ENCODE measurements at regions not wholly inside any gene's neighbourhood (a gene's known extent, or its start where the extent isn't known, plus 50 kb on each side); places are given as distances from the start of the nearest gene placed in this dataset.
"Not testable (repeated sequence)": the region's sequence is repeated elsewhere in the genome, so short reads cannot be mapped to it uniquely, and the experiment has no call there.

DNA sequence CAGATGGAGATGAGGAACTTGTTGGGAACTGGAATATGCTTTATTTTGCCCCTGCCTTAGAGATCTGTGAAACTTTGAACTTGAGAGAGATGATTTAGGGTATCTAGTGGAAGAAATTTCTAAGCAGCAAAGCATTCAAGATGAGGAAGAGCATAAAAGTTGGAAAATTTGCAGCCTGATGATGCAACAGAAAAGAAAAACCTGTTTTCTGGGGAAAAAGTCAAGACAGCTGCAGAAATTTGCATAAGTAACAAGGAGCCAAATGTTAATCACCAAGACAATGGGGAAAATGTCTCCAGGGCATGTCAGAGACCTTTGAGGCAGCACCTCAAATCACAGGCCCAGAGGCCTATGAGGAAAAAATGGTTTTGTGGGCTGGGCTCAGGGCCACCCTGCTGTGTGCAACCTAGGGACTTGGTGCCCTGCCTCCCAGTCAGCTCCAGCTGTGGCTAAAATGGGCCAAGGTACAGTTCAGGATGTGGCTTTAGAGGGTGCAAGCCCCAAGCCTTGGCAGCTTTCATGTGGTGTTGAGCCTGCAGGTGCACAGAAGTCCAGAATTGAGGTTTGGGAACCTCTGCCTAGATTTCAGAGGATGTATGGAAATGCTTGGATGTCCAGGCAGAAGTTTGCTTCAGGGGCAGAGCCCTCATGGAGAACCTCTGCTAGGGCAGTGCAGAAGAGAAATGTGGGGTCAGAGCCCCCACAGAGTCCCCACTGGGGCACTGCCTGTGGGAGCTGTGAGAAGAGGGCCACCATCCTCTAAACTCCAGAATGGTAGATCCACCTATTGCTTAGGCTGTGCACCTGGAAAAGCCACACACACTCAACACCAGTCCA, 136.3 kb upstream of the RAB4A start:
- not testable (repeated sequence) for H3K9me2 ChIP-seq (ENCODE audit: insufficient read depth, low read length); H3K79me2 ChIP-seq (replicated peaks; ENCODE audit: insufficient read depth, low read length); H3K27ac ChIP-seq (ENCODE audit: low read length); H3K4me2 ChIP-seq (ENCODE audit: low read length); H4K20me1 ChIP-seq (ENCODE audit: insufficient read depth); H3K36me3 ChIP-seq (ENCODE audit: insufficient read depth, low read length); H3K27me3 ChIP-seq (ENCODE audit: insufficient read depth, low read depth, low read length); H2AFZ ChIP-seq (ENCODE audit: low read depth, low read length); H3K9ac ChIP-seq (ENCODE audit: low read length); H3K9me3 ChIP-seq (ENCODE audit: low read length); H3F3A ChIP-seq (ENCODE audit: insufficient read depth, low read length, poor library complexity, severe bottlenecking); H3K4me3 ChIP-seq (ENCODE audit: low read length)

DNA sequence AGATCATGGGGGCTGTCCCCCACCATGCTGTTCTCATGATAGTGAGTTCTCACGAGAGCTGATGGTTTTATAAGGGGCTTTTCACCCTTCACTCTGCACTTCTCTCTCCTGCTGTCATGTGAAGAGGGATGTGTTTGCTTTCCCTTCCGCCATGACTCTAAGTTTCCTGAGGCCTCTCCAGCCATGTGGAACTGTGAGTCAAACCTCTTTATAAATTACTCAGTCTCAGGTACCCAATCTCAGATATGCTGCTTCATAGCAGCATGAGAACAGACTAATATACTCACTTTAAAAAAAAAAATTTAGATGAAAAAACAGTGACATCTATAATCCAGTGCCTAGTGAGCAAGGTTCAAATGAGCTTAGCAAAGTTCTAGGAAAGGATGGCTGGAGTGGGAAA, 135.1 kb upstream of the RAB4A start:
- no peak overlapping the region for H3K4me3 ChIP-seq (ENCODE audit: low read length)
- H3K36me3 ChIP-seq (ENCODE audit: insufficient read depth, low read length) = no peaks in the 10 kb centered on the region
- H3K9ac ChIP-seq (ENCODE audit: low read length) = no peak overlapping the region
- H3K27ac ChIP-seq (ENCODE audit: low read length) = no peak overlapping the region
- no peaks in the 10 kb centered on the region for H3K9me3 ChIP-seq (ENCODE audit: low read length)
- no peaks in the 10 kb centered on the region for H3K9me2 ChIP-seq (ENCODE audit: insufficient read depth, low read length)
- H3K4me2 ChIP-seq (ENCODE audit: low read length) = no peak overlapping the region
- H3K79me2 ChIP-seq (replicated peaks; ENCODE audit: insufficient read depth, low read length) = no peaks in the 10 kb centered on the region
- no peaks in the 10 kb centered on the region for H3K27me3 ChIP-seq (ENCODE audit: insufficient read depth, low read depth, low read length)
- TF ChIP-seq EZH2 (IDR thresholded peaks at IDR 0.05; ENCODE audit: borderline replicate concordance, insufficient read depth, low read length, poor library complexity, severe bottlenecking) (no peak), POLR2AphosphoS5 (IDR thresholded peaks at IDR 0.05) (no peak), TAF1 (IDR thresholded peaks at IDR 0.05; ENCODE audit: low read depth) (no peak), MXI1 (conservative IDR thresholded peaks at IDR 0.05; ENCODE audit: poor library complexity, severe bottlenecking) (no peak), SMC3 (conservative IDR thresholded peaks at IDR 0.05; ENCODE audit: poor library complexity) (no peak), RAD21 (conservative IDR thresholded peaks at IDR 0.05) (no peak), EP300 (conservative IDR thresholded peaks at IDR 0.05; ENCODE audit: poor library complexity, severe bottlenecking) (no peak), REST (IDR thresholded peaks at IDR 0.05; ENCODE audit: borderline replicate concordance) (no peak)
- TF ChIP-seq, protein P1, sequence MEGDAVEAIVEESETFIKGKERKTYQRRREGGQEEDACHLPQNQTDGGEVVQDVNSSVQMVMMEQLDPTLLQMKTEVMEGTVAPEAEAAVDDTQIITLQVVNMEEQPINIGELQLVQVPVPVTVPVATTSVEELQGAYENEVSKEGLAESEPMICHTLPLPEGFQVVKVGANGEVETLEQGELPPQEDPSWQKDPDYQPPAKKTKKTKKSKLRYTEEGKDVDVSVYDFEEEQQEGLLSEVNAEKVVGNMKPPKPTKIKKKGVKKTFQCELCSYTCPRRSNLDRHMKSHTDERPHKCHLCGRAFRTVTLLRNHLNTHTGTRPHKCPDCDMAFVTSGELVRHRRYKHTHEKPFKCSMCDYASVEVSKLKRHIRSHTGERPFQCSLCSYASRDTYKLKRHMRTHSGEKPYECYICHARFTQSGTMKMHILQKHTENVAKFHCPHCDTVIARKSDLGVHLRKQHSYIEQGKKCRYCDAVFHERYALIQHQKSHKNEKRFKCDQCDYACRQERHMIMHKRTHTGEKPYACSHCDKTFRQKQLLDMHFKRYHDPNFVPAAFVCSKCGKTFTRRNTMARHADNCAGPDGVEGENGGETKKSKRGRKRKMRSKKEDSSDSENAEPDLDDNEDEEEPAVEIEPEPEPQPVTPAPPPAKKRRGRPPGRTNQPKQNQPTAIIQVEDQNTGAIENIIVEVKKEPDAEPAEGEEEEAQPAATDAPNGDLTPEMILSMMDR (IDR thresholded peaks at IDR 0.05; ENCODE audit: poor library complexity, severe bottlenecking) = no peak
- H3F3A ChIP-seq (ENCODE audit: insufficient read depth, low read length, poor library complexity, severe bottlenecking) = no peaks in the 10 kb centered on the region
- H2AFZ ChIP-seq (ENCODE audit: low read depth, low read length) = no peak overlapping the region
- no peaks in the 10 kb centered on the region for H4K20me1 ChIP-seq (ENCODE audit: insufficient read depth)
